Esophagus squamous epithelium (tissue), 4 donors: ENCODE measurements at regions not wholly inside any gene's neighbourhood (a gene's known extent, or its start where the extent isn't known, plus 50 kb on each side); places are given as distances from the start of the nearest gene placed in this dataset.

Experiments
- POLR2A ChIP-seq, 4 donors: fragments of 450-650 bp; IDR thresholded peaks; one replicate each; pipeline ENCODE4 v1.6.1; 2017; ENCODE audit warnings: antibody characterized with exemption in 4 of 4, mild to moderate bottlenecking in 4 of 4, moderate library complexity in 3 of 4
- TF ChIP-seq, protein P1 (sequence below), 6 experiments: fragments of 450-650 bp in 4 of 6; fragments of 200-600 bp in 2 of 6; sonication (generic) in 2 of 6; IDR thresholded peaks; one replicate each; pipeline ENCODE4 v1.5.1; 2016 to 2019; ENCODE audit warnings: antibody characterized with exemption in 6 of 6, mild to moderate bottlenecking in 4 of 6, moderate library complexity in 4 of 6

DNA sequence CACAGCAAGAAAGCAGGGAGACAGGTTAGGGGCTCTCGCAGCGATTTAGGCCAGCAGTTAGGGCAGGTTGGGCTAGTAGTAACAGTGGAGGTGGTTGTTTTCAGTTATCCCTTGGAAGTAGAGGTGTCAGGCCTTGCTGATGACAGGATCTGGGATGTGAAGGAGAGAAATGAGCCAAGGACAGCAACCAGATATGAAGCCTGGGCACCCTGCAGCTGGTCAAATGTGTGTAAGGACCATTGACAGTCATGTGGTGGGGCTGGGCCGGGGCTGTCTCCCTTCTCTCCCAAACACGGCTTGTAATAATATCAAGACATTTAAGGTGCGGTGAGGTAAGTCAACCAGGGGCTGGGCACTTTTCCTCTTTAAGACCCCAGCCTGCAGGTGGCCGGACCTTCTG is 112.5 kb upstream of the IGFBP3 start:
- TF ChIP-seq POLR2A (IDR thresholded peaks at IDR 0.05): no peak
- TF ChIP-seq, protein P1, sequence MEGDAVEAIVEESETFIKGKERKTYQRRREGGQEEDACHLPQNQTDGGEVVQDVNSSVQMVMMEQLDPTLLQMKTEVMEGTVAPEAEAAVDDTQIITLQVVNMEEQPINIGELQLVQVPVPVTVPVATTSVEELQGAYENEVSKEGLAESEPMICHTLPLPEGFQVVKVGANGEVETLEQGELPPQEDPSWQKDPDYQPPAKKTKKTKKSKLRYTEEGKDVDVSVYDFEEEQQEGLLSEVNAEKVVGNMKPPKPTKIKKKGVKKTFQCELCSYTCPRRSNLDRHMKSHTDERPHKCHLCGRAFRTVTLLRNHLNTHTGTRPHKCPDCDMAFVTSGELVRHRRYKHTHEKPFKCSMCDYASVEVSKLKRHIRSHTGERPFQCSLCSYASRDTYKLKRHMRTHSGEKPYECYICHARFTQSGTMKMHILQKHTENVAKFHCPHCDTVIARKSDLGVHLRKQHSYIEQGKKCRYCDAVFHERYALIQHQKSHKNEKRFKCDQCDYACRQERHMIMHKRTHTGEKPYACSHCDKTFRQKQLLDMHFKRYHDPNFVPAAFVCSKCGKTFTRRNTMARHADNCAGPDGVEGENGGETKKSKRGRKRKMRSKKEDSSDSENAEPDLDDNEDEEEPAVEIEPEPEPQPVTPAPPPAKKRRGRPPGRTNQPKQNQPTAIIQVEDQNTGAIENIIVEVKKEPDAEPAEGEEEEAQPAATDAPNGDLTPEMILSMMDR (IDR thresholded peaks at IDR 0.05): no peak
